Vagina (tissue), 2 donors: ENCODE measurements at regions not wholly inside any gene's neighbourhood (a gene's known extent, or its start where the extent isn't known, plus 50 kb on each side); places are given as distances from the start of the nearest gene placed in this dataset.

Source experiments
- DNase-seq, 2 donors: peaks; one replicate each; pipeline ENCODE4 v3.0.0-alpha.2; 2017; ENCODE audit errors: extremely low spot score in 2 of 2
- H3K27ac ChIP-seq: fragments of 200-600 bp; sonication (generic); one replicate; pipeline ENCODE4 v1.5.1; 2019
- H3K27me3 ChIP-seq: fragments of 200-600 bp; sonication (generic); one replicate; pipeline ENCODE4 v1.5.1; 2019
- H3K36me3 ChIP-seq, 2 donors: fragments of 200-600 bp; sonication (generic); one replicate each; pipeline ENCODE4 v1.5.1; 2017 to 2019
- H3K4me1 ChIP-seq: fragments of 200-600 bp; sonication (generic); one replicate; pipeline ENCODE4 v1.5.1; 2019
- H3K4me3 ChIP-seq, 2 donors: fragments of 200-600 bp; sonication (generic); 1 replicate in 1 of 2; 2 replicates in 1 of 2; pipeline ENCODE4 v1.5.1; 2016 to 2019
- H3K9me3 ChIP-seq: fragments of 200-600 bp; sonication (generic); one replicate; pipeline ENCODE4 v1.5.1; 2019
- CTCF ChIP-seq, 3 experiments: fragments of 450-650 bp in 2 of 3; fragments of 200-600 bp in 1 of 3; sonication (generic) in 1 of 3; IDR thresholded peaks; one replicate each; pipeline ENCODE4 v1.5.1; 2017 to 2019; ENCODE audit warnings: antibody characterized with exemption in 3 of 3, mild to moderate bottlenecking in 2 of 3, moderate library complexity in 2 of 3
- POLR2A ChIP-seq, 2 donors: fragments of 450-650 bp; IDR thresholded peaks; one replicate each; pipeline ENCODE4 v1.6.1; 2017; ENCODE audit warnings: antibody characterized with exemption in 2 of 2, mild to moderate bottlenecking in 2 of 2, moderate library complexity in 2 of 2
- POLR2AphosphoS5 ChIP-seq, 2 donors: sonication (generic); formaldehyde crosslinking; IDR thresholded peaks; one replicate each; pipeline ENCODE4 v1.9.0; 2017; ENCODE audit warnings: antibody characterized with exemption in 2 of 2, mild to moderate bottlenecking in 2 of 2, low read depth in 1 of 2; ENCODE audit not compliant: insufficient read depth in 1 of 2
- intact Hi-C: fragments of 100-400 bp; cut with DNase I; formaldehyde crosslinking; loops from one replicate; pipeline ENCODE4 v1.15.1; 2023

- intact Hi-C loops, result no loop called here
- Histone ChIP-seq H3K4me1 (no peaks in the 10 kb centered on the region), H3K27ac (no peak overlapping the region), H3K9me3 (no peaks in the 10 kb centered on the region), H3K36me3 (no peaks in the 10 kb centered on the region), H3K4me3 (no peak overlapping the region), H3K27me3 (no peaks in the 10 kb centered on the region)
- no peak for TF ChIP-seq CTCF (IDR thresholded peaks at IDR 0.05)
- TF ChIP-seq POLR2A (IDR thresholded peaks at IDR 0.05), result no peak
- no peak for TF ChIP-seq POLR2AphosphoS5 (IDR thresholded peaks at IDR 0.05; ENCODE audit: insufficient read depth in 1 of 2, low read depth in 1 of 2)
- no peak for DNase-seq
These were observed 163.8 kb downstream of the INHBA start for GRCh38 chr7:41538810-41539724.

DNA sequence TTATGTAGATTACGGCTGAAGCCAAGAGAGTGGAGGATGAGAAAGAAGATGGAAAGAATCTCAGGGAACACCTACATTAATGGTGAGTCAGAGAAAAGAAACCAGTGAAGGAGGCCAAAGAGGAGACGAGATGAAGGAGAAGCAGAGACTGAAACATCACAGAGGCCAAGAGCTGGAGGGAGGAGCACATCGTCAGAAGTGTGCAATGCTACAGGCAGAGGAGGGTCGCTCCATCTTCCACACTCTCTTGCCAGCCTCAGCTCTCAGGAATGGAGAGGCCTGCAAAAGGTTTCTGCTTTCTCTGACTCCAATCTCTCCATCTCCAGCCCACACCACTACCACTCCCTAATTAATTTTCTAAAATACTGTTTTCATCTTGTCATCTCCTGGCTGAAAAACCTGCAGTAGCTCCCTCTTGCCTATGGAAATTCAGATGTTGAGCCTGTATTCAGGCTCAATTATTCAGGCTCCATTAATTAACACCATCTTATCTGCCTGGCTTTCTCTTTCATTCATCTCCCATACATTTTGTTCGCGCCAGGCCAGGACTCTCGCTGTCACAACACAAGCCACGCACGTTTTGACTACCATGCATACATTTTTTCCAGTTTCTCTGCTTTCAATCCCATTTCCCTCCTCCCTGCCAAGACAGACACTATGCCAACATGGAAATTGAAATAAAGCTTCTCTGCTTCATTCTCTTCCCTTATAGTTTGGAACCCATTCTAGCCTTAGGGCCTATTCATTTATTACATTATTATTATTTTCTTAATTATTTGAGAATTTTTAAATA is 165.8 kb downstream of the INHBA start:
- no peak overlapping the region for H3K4me3 ChIP-seq
- no peak for TF ChIP-seq POLR2AphosphoS5 (IDR thresholded peaks at IDR 0.05; ENCODE audit: insufficient read depth in 1 of 2, low read depth in 1 of 2)
- no peak for TF ChIP-seq POLR2A (IDR thresholded peaks at IDR 0.05)
- TF ChIP-seq CTCF (IDR thresholded peaks at IDR 0.05), result no peak
- H3K27ac ChIP-seq, result no peak overlapping the region
- H3K27me3 ChIP-seq, result no peaks in the 10 kb centered on the region
- intact Hi-C loops, result no loop called here
- H3K4me1 ChIP-seq, result no peaks in the 10 kb centered on the region
- DNase-seq, result no peak
- H3K36me3 ChIP-seq, result no peaks in the 10 kb centered on the region
- no peaks in the 10 kb centered on the region for H3K9me3 ChIP-seq

GRCh38 chr7:41536122-41536872 is 166.6 kb downstream of the INHBA start:
- DNase-seq, result no peak
- Histone ChIP-seq H3K9me3 (no peaks in the 10 kb centered on the region), H3K27me3 (no peaks in the 10 kb centered on the region), H3K4me1 (no peaks in the 10 kb centered on the region), H3K27ac (no peak overlapping the region), H3K36me3 (no peaks in the 10 kb centered on the region), H3K4me3 (no peak overlapping the region)
- no peak for TF ChIP-seq CTCF (IDR thresholded peaks at IDR 0.05)
- TF ChIP-seq POLR2AphosphoS5 (IDR thresholded peaks at IDR 0.05; ENCODE audit: insufficient read depth in 1 of 2, low read depth in 1 of 2), result no peak
- TF ChIP-seq POLR2A (IDR thresholded peaks at IDR 0.05), result no peak
- intact Hi-C loops, result no loop called here

GRCh38 chr7:41529831-41530230 is 173.1 kb downstream of the INHBA start:
- TF ChIP-seq CTCF (IDR thresholded peaks at IDR 0.05) (no peak), POLR2A (IDR thresholded peaks at IDR 0.05) (no peak), POLR2AphosphoS5 (IDR thresholded peaks at IDR 0.05; ENCODE audit: insufficient read depth in 1 of 2, low read depth in 1 of 2) (no peak)
- Histone ChIP-seq H3K4me1 (no peaks in the 10 kb centered on the region), H3K4me3 (no peak overlapping the region), H3K27me3 (no peaks in the 10 kb centered on the region), H3K27ac (no peak overlapping the region), H3K36me3 (no peaks in the 10 kb centered on the region), H3K9me3 (no peaks in the 10 kb centered on the region)
- DNase-seq, result no peak
- intact Hi-C loops, result no loop called here
